Fibroblast of gingiva (primary cell): ENCODE measurements at regions not wholly inside any gene's neighbourhood (a gene's known extent, or its start where the extent isn't known, plus 50 kb on each side); places are given as distances from the start of the nearest gene placed in this dataset.

Source experiments
- DNase-seq: peaks from one replicate; pipeline ENCODE4 v3.0.0-alpha.2; 2011; ENCODE audit warnings: low read depth

DNA sequence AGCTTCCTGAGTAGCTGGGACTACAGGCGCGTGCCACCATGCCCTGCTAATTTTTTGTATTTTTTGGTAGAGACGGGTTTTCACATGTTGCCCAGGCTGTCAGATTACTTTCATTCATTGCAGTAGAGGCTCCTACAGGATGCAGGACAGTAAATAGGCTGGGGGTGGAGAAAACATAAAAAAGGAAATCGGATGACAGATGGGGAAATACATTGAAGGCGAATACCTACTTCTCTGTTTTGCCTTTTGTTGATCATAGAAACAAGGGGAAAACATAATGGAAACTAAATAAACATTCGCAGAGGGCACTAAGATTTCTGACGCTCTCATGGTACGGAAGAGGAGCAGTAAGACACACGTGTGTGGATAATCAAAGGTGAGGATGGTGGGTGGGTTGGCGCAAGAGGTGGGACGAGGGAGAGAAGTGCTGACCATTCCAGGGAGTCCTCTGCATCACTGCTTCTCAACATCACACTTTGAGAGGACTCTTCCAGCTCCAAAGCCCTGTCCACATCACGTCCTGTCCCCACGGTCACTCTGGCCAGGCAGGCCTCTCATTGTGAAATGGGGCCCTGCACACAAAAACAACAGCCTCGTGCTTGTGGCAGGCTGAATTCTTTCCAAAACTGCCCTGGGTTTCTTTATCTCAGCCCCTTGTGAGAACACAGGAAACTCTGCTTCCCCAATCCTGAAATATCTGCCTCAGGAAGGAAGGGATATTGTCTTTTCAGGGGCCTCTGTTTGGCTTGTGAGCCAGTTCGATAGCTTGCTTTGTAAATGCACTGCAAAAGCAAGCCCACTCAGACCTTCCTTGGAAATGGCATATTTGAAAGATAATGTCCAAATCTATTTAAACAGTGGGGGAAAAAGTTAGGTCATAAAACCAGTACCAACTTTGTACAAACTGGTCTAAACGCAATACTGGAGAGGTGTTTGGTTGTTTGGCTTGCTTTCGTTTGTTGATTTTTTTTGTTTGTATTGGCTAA, 188.5 kb downstream of the FOXO1 start:
- no peak for DNase-seq

GRCh38 chr13:40478775-40479174, 187.7 kb downstream of the FOXO1 start:
- no peak for DNase-seq

DNA sequence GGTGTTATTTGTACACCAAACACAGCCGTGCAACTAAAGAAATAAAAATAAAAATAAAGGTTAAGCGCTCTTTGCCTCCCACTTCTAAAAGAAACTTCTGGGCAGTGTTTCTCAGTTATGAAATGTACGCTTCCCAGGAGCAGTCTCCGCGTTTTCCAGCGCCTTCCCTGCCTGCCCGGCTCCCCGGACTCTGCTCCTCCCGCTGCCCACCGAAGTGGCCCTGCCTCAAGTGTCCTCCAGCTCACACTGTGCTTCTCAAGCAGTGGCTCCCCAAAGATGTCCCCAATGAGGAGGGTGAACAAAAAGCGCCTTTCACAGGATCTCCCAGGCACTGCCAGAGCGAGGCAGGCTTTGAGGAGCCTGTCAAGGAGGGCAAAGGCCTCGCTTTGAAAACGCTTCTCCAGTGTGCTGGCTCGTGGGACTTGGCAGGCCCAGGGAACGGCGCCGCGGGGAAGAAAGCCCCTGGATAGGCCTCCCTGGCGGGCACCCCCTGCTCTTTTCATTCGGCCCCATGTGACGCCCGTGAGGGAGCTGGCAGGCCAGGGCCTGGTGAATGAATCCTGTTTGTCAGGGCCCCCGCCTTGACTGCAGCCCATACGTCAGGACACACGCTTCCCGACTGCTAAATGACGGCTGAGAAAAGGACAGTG, 187.1 kb downstream of the FOXO1 start:
- no peak for DNase-seq

GRCh38 chr13:40480012-40480914, 186.2 kb downstream of the FOXO1 start:
- no peak for DNase-seq

- no peak for DNase-seq
Observed at GRCh38 chr13:40480915-40481516, 185.4 kb downstream of the FOXO1 start.

DNA sequence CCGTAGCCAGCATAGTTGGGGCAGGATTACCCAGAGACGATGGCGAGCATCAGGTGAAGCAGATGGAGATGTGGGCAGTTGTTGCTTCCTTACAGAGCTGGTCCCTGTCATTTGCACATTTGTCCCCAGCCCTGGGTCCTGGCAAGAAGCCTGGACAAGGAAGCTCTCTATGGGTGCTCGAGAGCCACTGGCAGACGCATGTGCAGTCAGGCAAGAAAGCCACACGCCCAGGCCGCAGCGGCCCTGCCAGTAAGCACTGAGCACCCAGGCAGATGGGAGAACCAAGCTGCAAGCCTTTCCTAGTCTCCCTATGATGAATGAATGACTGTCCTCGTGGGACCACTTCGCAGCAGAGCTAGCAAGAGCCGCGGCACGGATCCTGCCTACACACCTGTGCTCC, 182.8 kb downstream of the FOXO1 start:
- DNase-seq: no peak

- no peak for DNase-seq
Observed at GRCh38 chr13:40484101-40484800, 182.2 kb downstream of the FOXO1 start.

GRCh38 chr13:40484974-40485373, 181.5 kb downstream of the FOXO1 start:
- DNase-seq: no peak

DNA sequence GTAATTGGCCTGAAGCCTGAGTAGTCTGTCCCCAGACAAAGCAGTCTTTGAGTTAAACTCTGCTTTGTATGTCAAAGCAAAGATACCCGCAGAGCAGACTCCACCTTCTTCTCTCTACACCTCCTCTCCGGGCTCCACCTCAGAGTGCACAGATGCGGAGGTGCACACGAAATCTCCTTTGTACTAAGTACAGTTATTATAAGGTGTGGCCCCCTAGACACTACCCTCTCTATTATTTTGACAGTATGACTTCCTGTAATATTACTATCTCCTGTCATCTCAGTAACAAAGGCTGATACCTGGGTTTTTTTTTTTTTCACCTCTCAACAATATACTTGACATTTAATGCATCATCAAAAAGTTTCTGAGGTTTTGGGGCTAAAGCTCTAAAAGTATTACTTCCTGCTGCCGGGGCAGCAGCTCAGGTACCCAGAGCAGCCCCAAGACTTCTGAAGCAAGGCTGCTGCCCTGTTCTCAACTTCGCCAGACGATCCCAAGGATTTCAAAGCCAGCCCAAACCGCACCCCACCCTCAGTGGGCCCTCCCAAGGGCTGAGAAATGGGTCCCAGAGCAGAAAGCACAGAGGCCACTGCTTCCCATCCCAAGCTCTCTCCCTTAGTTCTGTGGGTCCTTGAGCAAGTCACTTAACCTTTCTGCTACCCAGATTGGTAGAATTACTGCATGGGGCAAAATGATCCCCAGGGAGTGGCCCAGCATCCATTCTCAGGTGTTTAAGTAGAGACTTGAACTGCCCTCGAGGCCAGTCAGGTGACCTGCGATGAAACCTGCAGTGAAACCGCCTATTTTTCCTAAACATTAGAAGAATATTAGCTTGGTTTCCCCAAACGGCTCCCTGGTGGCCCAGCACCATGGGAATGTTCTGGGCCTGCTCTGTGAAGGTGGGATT, 180.6 kb downstream of the FOXO1 start:
- DNase-seq: no peak

DNA sequence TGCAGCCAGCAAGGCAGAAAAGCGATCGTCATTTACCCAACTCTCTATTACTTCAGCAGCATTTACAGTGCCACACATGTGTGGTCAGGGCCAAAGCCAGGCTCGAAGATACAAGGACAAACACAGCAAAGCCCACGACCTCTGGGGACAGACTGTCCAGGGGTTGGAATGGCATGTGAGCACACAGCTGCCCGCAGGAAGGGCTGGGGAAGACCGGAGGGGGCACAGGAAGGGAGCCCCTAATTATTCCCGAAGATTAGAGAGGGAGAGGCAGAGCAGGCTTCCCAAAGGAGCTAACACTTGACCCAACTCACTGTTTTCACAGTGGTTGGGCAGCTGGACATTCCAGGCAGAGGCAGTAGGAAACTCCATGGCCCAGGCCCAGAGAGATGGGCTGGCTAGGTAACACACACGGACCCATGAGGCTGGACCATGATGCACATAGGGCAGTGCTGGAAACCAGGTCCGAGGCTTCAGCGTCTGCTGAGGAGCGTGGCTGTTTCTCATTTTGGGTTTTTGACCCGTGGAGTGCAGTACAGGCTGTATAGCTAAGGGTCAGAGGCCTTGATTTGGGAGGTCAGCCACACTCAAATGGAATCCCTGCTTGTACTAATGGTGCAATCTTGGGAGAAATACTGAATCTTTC, 179.8 kb downstream of the FOXO1 start:
- DNase-seq: no peak

- no peak for DNase-seq
Observed at GRCh38 chr13:40488869-40489391, 177.5 kb downstream of the FOXO1 start.

DNA sequence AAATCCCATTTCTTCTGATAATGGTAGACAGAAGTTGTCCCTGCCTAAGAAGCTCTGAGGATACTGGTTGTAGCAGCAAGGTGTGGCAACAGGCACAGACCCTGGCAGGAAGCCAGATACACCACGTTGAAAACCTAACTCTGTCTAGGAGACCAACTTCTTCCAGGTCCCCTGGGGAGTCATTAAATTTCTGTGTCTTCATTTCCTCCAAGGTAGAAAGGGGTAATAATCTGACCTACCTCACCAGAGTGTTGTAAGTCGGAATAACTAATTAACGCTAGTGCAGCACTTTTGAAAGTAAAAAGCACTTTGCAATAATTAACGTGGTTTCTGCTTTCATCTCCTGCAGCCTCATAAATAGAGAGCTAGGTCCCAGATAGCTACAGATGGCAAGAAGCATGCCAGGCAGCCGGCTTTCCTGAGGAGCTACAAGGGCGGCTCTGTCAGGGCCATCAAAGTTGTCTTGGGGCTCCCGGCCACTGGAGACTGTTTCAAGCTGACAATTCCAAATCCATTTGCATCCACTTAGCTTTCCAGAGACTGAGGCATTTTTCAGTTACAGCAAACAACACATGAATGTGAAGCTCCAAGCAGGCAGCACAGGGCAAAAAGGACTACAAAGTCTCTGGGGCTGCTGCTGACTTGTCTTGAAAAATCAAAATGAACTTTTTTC, 176.2 kb downstream of the FOXO1 start:
- DNase-seq: no peak

DNA sequence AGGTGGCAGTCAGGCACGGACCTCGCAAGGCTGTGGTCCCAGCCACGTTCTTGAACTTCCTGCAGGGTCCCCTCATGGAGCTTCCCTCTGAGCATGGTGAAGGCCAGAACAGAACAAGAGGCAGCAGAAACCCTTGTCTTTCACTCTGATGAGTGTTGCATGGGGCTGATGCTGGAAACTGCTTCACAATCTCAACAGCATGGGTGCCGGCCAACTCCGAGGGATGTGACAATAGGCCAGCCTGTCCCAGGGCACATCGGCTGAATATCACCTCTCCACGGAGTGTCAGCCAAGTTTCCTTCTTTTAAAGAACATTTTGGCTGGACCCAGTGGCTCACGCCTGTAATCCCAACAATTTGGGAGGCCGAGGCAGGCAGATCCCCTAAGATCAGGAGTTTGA, 173.9 kb downstream of the FOXO1 start:
- DNase-seq: no peak

DNA sequence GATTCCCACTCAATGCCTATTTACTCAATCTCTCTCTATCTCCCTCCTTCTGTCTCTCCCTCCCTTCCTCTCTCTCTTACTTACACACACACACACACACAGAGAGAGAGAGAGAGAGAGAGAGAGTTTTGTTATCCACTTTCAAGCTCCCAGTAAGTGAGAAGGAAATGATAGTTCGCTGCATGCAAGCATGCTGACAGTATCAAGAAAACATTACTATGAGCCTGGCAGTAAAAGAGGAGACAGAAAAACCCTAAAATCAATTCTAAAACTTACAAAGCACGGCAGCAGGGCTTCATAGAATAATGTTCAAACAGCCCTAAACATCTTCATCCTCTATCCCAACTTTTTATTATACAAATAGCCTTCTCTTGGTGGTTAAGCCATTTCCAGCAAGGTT, 171.9 kb downstream of the FOXO1 start:
- no peak for DNase-seq

DNA sequence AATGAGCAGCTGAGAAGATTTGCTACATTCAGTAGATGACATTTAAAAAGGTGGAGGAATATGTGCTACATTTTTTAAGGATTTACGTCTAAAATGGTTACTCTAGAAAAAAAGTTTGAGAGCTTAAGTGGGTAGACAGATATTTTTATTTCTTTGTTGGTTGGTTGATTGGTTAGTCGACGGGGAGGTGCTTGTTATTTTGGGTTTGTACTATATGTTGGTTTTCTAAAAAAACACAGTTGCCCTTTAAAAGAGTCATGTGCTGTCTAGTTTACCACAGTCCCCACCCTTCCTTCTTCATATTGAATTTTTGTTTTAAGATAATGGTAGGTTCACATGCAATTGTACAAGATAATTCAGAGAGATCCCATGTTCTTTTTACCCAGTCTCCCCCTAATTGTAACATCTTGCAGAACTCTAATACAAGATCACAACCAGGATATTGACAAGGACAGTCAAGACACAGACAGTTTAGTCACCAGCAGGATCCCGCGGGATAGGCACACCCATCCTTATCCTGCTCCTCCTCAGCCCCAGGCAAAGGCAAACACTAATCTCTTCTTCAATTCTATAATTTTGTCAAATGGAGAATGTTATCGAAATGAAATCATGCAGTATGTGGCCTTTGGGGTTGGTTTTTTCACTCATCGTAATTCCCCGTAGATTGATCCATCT, 171.4 kb downstream of the FOXO1 start:
- no peak for DNase-seq

- no peak for DNase-seq
Observed at GRCh38 chr13:40495621-40496001, 170.8 kb downstream of the FOXO1 start.

DNA sequence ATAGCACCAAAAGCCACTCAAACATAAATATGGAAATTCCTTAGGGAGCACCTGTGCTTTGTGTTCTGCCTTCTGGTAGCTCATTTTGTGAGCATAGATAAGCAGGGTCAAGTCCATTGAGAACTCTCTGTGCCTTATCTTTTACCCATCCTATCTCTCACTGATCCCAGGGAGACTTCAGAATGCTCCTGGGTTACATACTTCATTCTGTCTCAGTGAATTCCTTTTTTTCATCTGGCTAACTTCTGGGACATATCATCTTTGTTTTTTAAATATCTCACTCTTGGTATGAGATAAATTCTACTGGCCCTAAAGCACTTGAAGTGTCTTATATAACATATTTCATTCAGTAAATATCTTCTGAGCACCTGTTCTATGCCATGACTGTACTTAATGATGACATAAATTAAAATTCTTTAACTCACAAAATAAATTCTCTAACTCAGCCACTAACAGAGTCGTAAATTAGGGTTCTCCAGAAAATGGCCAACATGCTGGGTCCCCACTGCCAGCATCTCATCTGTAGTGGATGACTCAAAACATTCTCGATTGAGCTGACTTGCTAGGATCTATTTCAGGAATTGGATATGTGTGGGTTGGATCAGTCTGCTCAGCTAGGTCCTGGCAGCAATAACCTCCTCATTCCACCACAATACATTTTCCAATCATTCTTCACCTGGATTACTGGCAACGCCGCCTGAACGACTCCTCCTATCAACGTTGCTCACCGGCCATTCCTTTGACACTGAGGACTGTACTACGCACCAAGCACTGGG, 170.2 kb downstream of the FOXO1 start:
- DNase-seq: no peak

DNA sequence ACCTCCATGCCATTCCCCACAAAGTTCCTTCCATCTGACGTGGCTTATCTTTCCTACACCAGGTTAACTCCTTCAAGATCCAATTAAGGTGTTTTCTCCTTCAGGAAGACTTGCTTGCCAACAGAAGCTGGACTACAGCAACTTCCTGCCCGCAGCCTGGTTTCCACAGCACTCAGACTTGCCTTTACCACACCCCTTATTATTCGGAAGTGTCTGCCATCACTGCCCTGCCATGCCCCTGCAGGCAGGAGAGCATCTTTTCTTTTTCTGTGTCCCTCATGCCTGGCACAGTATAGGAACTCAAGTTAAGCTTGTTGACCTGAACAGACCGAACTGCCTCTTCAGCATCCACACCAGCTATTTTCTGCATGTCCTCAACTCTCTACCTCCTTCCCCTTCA, 168.0 kb downstream of the FOXO1 start:
- DNase-seq: no peak
